Right atrium auricular region (tissue), 2 donors: ENCODE measurements at regions not wholly inside any gene's neighbourhood (a gene's known extent, or its start where the extent isn't known, plus 50 kb on each side); places are given as distances from the start of the nearest gene placed in this dataset.

Experiments used
- DNase-seq: peaks from one replicate; pipeline ENCODE4 v3.0.0-alpha.2; 2019; ENCODE audit warnings: low spot score
- H3K27ac ChIP-seq, 2 donors: fragments of 200-600 bp; sonication (generic); 1 replicate in 1 of 2; 2 replicates in 1 of 2; pipeline ENCODE4 v1.5.1; 2016 to 2019
- H3K27me3 ChIP-seq, 2 donors: fragments of 200-600 bp; sonication (generic); one replicate each; pipeline versions ENCODE4 v1.5.1 to v1.6.0; 2017 to 2019
- H3K36me3 ChIP-seq: fragments of 200-600 bp; sonication (generic); one replicate; pipeline ENCODE4 v1.5.1; 2016
- H3K4me1 ChIP-seq, 2 donors: fragments of 200-600 bp; sonication (generic); one replicate each; pipeline versions ENCODE4 v1.5.1 to v1.6.0; 2017 to 2019
- H3K4me3 ChIP-seq, 2 donors: fragments of 200-600 bp; sonication (generic); 1 replicate in 1 of 2; 2 replicates in 1 of 2; pipeline ENCODE4 v1.5.1; 2017 to 2019; ENCODE audit warnings: mild to moderate bottlenecking in 1 of 2, moderate library complexity in 1 of 2
- H3K9me3 ChIP-seq, 2 donors: fragments of 200-600 bp; sonication (generic); one replicate each; pipeline ENCODE4 v1.5.1; 2019
- TF ChIP-seq, protein P1 (sequence below), 2 donors: fragments of 200-600 bp; sonication (generic); IDR thresholded peaks; one replicate each; pipeline ENCODE4 v1.5.1; 2019; ENCODE audit warnings: antibody characterized with exemption in 2 of 2

DNA sequence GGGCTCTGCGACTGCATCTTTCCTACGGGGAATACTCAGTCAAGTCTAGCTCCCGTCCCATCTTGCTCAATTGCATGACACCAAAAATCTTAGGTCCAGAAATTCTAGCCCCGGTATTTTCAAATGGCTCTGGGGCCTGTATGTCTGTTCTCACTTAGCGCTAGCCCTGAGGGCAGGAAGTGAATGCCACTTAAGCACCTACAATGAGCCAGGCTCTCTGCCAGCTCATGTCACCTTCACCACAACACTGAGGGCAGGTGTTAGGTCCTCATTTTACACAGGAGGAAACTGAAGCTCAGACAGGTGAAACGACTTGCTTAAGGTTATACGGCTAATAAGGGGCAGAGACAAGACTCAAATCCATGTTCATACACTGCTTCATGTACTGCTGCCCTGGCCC, 282.8 kb downstream of the PPP1R2C start:
- Histone ChIP-seq H3K27ac (no peak overlapping the region), H3K4me3 (no peak overlapping the region), H3K27me3 (no peaks in the 10 kb centered on the region), H3K9me3 (no peaks in the 10 kb centered on the region), H3K4me1 (no peaks in the 10 kb centered on the region), H3K36me3 (no peaks in the 10 kb centered on the region)
- TF ChIP-seq, protein P1, sequence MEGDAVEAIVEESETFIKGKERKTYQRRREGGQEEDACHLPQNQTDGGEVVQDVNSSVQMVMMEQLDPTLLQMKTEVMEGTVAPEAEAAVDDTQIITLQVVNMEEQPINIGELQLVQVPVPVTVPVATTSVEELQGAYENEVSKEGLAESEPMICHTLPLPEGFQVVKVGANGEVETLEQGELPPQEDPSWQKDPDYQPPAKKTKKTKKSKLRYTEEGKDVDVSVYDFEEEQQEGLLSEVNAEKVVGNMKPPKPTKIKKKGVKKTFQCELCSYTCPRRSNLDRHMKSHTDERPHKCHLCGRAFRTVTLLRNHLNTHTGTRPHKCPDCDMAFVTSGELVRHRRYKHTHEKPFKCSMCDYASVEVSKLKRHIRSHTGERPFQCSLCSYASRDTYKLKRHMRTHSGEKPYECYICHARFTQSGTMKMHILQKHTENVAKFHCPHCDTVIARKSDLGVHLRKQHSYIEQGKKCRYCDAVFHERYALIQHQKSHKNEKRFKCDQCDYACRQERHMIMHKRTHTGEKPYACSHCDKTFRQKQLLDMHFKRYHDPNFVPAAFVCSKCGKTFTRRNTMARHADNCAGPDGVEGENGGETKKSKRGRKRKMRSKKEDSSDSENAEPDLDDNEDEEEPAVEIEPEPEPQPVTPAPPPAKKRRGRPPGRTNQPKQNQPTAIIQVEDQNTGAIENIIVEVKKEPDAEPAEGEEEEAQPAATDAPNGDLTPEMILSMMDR (IDR thresholded peaks at IDR 0.05): no peak
- no peak for DNase-seq

DNA sequence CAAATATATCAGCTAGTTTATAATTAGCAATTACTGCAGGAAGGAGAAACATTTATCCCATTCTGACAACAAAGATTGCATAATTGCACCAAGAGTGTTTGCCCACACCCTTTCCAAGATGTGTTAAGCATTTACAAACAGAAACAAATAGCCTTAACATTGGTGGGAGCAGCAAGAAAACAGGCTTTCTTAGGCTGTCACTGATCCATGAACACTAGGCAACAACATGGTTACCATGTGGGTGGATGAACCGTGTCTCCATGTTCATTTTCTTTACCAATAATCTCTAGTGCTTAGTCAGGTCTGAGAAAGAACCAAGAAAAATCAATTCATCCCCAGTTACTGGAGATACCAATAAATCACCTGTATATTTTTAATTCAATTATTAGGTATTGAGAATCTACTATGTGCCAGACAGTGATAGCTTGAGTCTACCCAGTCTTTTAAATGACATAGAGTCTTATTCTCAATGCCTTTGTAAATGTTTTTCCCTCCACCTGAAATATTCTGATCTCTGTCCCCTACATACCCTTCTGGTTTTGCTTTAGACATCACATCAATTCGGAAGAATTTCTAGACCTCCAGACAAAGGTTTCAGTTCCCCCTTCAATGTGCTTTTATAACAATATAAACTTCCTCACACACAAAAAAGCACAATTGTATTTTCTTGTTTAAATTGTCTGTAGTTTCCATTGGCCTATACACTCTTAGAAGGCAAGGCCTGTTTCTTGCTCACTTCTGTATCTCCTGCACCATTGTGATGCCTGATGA, 286.6 kb downstream of the PPP1R2C start:
- Histone ChIP-seq H3K36me3 (no peaks in the 10 kb centered on the region), H3K4me3 (no peak overlapping the region), H3K27ac (no peak overlapping the region), H3K4me1 (no peaks in the 10 kb centered on the region), H3K27me3 (no peaks in the 10 kb centered on the region), H3K9me3 (no peaks in the 10 kb centered on the region)
- DNase-seq: no peak
- TF ChIP-seq, protein P1 (IDR thresholded peaks at IDR 0.05): no peak

DNA sequence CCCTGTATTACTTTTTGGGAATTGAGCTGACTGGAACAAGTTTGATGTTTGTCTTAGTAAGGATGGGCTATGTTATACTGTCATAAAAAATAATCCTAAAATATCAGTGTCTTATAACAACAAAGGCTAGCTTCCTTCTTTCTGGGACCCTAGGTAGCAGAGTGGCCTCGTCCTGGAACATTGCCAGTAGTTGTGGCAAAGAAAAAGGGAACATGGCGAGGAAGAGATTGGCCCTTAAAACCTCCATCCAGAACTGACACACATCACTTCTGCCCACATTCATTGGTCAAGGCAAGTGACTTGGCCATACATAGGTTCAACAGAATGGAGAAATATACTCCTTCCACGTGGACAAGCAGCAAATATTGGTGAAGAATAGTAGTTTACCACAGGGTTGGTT, 287.9 kb downstream of the PPP1R2C start:
- no peaks in the 10 kb centered on the region for H3K9me3 ChIP-seq
- H3K4me3 ChIP-seq: no peak overlapping the region
- H3K27me3 ChIP-seq: no peaks in the 10 kb centered on the region
- no peaks in the 10 kb centered on the region for H3K4me1 ChIP-seq
- H3K27ac ChIP-seq: no peak overlapping the region
- no peak for DNase-seq
- H3K36me3 ChIP-seq: no peaks in the 10 kb centered on the region
- TF ChIP-seq, protein P1 (IDR thresholded peaks at IDR 0.05): no peak

DNA sequence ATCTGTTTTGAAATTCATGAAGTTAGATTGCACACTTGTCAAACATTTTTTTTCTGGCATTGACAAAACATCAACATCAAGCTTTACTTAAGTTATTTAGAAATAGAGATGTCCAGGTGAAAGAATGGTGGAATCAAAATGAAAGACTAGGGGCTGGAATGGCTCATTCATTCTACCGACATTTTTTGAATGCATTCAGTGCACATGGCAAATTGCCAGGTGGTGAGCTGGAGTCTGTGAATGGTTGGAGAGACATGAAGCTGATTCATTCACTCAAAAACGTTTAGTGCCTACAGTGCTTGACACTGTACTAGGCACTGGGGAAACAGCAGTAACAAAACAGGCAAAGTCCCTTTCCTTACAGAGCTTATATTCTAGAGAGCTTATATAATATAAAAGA, 292.4 kb downstream of the PPP1R2C start:
- Histone ChIP-seq H3K27ac (no peak overlapping the region), H3K9me3 (no peaks in the 10 kb centered on the region), H3K36me3 (no peaks in the 10 kb centered on the region), H3K4me1 (no peaks in the 10 kb centered on the region), H3K4me3 (no peak overlapping the region), H3K27me3 (no peaks in the 10 kb centered on the region)
- DNase-seq: no peak
- TF ChIP-seq, protein P1 (IDR thresholded peaks at IDR 0.05): no peak

DNA sequence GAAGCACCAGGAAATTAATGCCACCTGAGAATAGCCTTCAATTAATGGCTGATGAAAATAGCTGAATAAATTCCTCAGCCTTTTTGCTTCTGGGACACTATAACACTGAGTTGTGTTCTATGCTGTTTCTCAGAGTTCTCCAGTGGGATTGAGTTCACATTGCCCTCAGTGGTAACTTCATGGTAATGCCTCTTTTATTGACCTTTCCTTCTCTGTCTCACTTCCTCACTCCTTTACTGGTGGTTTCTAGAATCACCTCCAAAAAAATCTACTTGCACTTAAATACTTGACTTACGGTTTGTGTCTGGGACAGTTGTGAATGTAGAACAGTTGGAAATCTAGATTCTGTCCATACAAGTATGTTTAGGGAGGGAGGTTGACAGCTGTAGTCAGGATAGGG, 293.7 kb downstream of the PPP1R2C start:
- no peak for DNase-seq
- Histone ChIP-seq H3K9me3 (no peaks in the 10 kb centered on the region), H3K27me3 (no peaks in the 10 kb centered on the region)

More for the DNA sequence above, 293.7 kb downstream of the PPP1R2C start:
- Histone ChIP-seq H3K27ac (no peak overlapping the region), H3K4me3 (no peak overlapping the region), H3K36me3 (no peaks in the 10 kb centered on the region), H3K4me1 (no peaks in the 10 kb centered on the region)
- TF ChIP-seq, protein P1 (IDR thresholded peaks at IDR 0.05): no peak
